Osteoblast (primary cell): ENCODE measurements at regions not wholly inside any gene's neighbourhood (a gene's known extent, or its start where the extent isn't known, plus 50 kb on each side); places are given as distances from the start of the nearest gene placed in this dataset.
"Not testable (repeated sequence)": the region's sequence is repeated elsewhere in the genome, so short reads cannot be mapped to it uniquely, and the experiment has no call there.

Experiments
- DNase-seq: peaks from one replicate; pipeline ENCODE4 v3.0.0; 2011; ENCODE audit warnings: low spot score, mixed read lengths; ENCODE audit not compliant: insufficient read length; ENCODE audit errors: missing footprints
- H2AFZ ChIP-seq: 2 replicates; pipeline ENCODE4 v1.6.0; 2011; ENCODE audit warnings: mild to moderate bottlenecking, low read length
- H3K27ac ChIP-seq: 2 replicates; pipeline ENCODE4 v1.5.1; 2011; ENCODE audit warnings: mild to moderate bottlenecking, low read depth, low read length, moderate library complexity
- H3K27me3 ChIP-seq: 2 replicates; pipeline ENCODE4 v1.6.0; 2012; ENCODE audit warnings: mild to moderate bottlenecking, control low read depth, inconsistent platforms, low read length, moderate library complexity; ENCODE audit not compliant: insufficient read depth
- H3K36me3 ChIP-seq: 2 replicates; pipeline ENCODE4 v1.5.1; 2011; ENCODE audit warnings: mild to moderate bottlenecking, low read length, control low read depth, moderate library complexity; ENCODE audit not compliant: insufficient read depth
- H3K4me1 ChIP-seq: 2 replicates; pipeline ENCODE4 v1.5.1; 2011; ENCODE audit warnings: mild to moderate bottlenecking, low read length, control low read depth, moderate library complexity; ENCODE audit not compliant: insufficient read depth
- H3K4me2 ChIP-seq: 2 replicates; pipeline ENCODE4 v1.6.0; 2011; ENCODE audit warnings: mild to moderate bottlenecking, low read length; ENCODE audit not compliant: insufficient read depth
- H3K4me3 ChIP-seq: fragments of 200-600 bp; sonication (generic); 3 replicates; pipeline ENCODE4 v1.5.1; 2012; ENCODE audit warnings: mild to moderate bottlenecking, low read length, inconsistent platforms; ENCODE audit not compliant: insufficient read depth
- H3K79me2 ChIP-seq: 2 replicates; pipeline ENCODE4 v1.6.0; 2012; ENCODE audit warnings: mild to moderate bottlenecking, low read length, control low read depth, inconsistent platforms; ENCODE audit not compliant: insufficient read depth
- H3K9me3 ChIP-seq: 2 replicates; pipeline ENCODE4 v1.5.1; 2011; ENCODE audit warnings: low read depth, low read length, control low read depth
- H4K20me1 ChIP-seq: 2 replicates; pipeline ENCODE4 v1.6.0; 2012; ENCODE audit warnings: mild to moderate bottlenecking, low read length, control low read depth; ENCODE audit not compliant: insufficient read depth
- CTCF ChIP-seq: IDR thresholded peaks from 2 replicates; pipeline ENCODE4 v1.5.1; 2011; ENCODE audit warnings: mild to moderate bottlenecking, low read depth, low read length, moderate library complexity; ENCODE audit errors: extremely low read depth

DNA sequence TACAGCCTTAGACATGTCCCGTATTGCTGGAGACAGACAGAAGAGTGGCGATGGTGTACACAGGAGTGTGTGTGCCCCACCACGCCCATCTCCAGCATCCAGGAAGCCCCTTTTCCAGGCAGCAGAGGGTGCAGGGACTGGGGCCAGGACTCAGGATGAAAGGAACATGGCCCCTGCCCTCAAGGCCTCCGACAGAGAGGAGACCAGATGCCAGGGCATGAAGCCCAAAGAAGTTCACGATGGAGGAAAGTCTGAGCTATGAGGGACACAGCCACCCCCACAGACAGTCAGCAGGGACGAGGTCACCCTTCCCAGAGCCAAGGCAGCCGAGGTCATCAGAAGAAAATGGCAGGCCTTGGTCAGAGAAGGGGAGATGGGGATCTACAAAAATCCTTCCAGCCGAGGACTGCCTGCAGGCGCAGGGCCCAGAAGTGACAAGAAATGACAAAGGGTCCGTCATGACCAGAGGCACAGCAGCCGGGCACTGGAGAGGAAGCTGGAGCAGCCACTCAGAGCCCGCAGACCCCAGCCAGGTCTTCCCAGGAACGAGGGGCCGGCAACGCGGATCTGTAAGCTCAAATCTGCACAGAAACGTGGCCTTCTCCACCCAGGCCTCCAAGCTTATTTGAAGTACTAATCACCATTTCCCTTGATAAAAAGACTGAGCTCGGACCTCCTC lies 78.7 kb upstream of the PPP2R2D start:
- H3K27ac ChIP-seq, result no peak overlapping the region
- H2AFZ ChIP-seq, result no peak overlapping the region
- no peak overlapping the region for H3K4me3 ChIP-seq
- no peaks in the 10 kb centered on the region for H3K27me3 ChIP-seq
- H3K79me2 ChIP-seq, result no peaks in the 10 kb centered on the region
- peak; percentile 63 for DNase-seq
- no peak overlapping the region for H3K4me2 ChIP-seq
- TF ChIP-seq CTCF, result no peak
- H3K9me3 ChIP-seq, result no peaks in the 10 kb centered on the region
- no peaks in the 10 kb centered on the region for H4K20me1 ChIP-seq
- H3K36me3 ChIP-seq, result no peaks in the 10 kb centered on the region
- no peaks in the 10 kb centered on the region for H3K4me1 ChIP-seq

GRCh38 chr10:131822692-131823245 lies 78.0 kb upstream of the PPP2R2D start:
- Histone ChIP-seq H3K36me3 (no peaks in the 10 kb centered on the region), H4K20me1 (no peaks in the 10 kb centered on the region), H3K27ac (no peak overlapping the region), H3K4me2 (no peak overlapping the region), H3K79me2 (no peaks in the 10 kb centered on the region), H3K4me3 (no peak overlapping the region), H2AFZ (no peak overlapping the region), H3K9me3 (no peaks in the 10 kb centered on the region), H3K4me1 (no peaks in the 10 kb centered on the region), H3K27me3 (no peaks in the 10 kb centered on the region)
- TF ChIP-seq CTCF, result no peak
- DNase-seq, result peak; percentile 4

GRCh38 chr10:131823601-131824099 lies 77.2 kb upstream of the PPP2R2D start:
- not testable (repeated sequence) for H3K4me1 ChIP-seq, H3K4me3 ChIP-seq, H3K4me2 ChIP-seq, H2AFZ ChIP-seq, H3K27ac ChIP-seq, H3K79me2 ChIP-seq, DNase-seq, H3K36me3 ChIP-seq, H3K9me3 ChIP-seq, H4K20me1 ChIP-seq, H3K27me3 ChIP-seq

DNA sequence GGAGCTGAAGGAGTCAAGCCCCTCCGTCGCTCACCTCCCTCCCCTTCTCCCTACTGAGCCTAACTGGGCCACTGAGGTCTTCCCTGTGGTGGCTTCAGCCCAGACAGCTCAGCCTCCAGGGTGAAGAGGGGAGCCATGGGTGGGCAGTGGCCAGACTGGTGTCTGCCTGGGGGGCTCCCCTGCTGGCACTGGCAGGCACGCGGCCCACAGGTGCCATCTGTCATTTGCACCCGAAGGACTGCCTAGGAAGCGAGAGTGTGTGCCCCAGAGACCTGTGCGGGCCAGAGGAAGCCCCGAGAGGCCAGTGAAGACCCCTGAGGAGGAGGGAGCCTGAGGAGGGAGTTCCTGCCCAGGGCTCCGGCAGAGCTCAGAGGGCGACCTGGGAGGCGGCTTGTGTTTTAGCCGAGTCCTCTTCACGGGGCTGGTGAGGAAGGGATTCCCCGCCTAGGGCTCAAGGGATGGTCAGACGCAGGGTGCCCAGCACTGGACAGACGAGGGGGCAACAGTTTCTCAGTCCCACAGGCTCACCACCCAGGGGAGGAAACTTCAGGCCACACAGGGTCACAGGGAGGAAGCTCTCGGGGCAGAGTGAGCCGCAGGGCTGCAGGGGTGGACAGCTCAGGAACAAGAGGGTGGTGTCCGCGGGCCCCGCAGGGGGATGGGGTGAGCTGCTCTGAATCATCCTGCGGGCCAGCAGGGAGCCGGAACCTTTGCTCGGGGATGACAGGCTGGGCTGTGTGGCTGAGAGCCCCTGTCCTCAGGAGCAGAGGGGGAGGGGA lies 76.2 kb upstream of the PPP2R2D start:
- no peaks in the 10 kb centered on the region for H3K27me3 ChIP-seq
- no peaks in the 10 kb centered on the region for H4K20me1 ChIP-seq
- peak; percentile 34 for DNase-seq
- no peaks in the 10 kb centered on the region for H3K79me2 ChIP-seq
- H3K4me2 ChIP-seq, result no peak overlapping the region
- no peak for TF ChIP-seq CTCF
- no peak overlapping the region for H2AFZ ChIP-seq
- no peaks in the 10 kb centered on the region for H3K4me1 ChIP-seq
- H3K27ac ChIP-seq, result no peak overlapping the region
- H3K36me3 ChIP-seq, result no peaks in the 10 kb centered on the region
- H3K4me3 ChIP-seq, result no peak overlapping the region
- H3K9me3 ChIP-seq, result no peaks in the 10 kb centered on the region
